ENCODE measurements at regions not wholly inside any gene's neighbourhood (a gene's known extent, or its start where the extent isn't known, plus 50 kb on each side); places are given as distances from the start of the nearest gene placed in this dataset.

GRCh38 chr1:233520261-233521191, 93.4 kb upstream of the KCNK1 start:
- no peak for DNase-seq (ENCODE audit: low spot score)

- no peak for DNase-seq (ENCODE audit: low spot score)
Observed at GRCh38 chr1:233523047-233523446, 90.9 kb upstream of the KCNK1 start.

GRCh38 chr1:233527818-233528217, 86.1 kb upstream of the KCNK1 start:
- DNase-seq (ENCODE audit: low spot score), result no peak

- no peak for DNase-seq (ENCODE audit: low spot score)
Observed at GRCh38 chr1:233530665-233531386, 83.1 kb upstream of the KCNK1 start.

GRCh38 chr1:233540816-233541215, 73.1 kb upstream of the KCNK1 start:
- no peak for DNase-seq (ENCODE audit: low spot score)

GRCh38 chr1:233543338-233544255, 70.3 kb upstream of the KCNK1 start:
- DNase-seq (ENCODE audit: low spot score), result no peak

GRCh38 chr1:233544304-233544703, 69.6 kb upstream of the KCNK1 start:
- no peak for DNase-seq (ENCODE audit: low spot score)

- DNase-seq (ENCODE audit: low spot score), result no peak
Observed at GRCh38 chr1:233547726-233548125, 66.2 kb upstream of the KCNK1 start.

GRCh38 chr1:233549404-233549803, 64.5 kb upstream of the KCNK1 start:
- no peak for DNase-seq (ENCODE audit: low spot score)

- no peak for DNase-seq (ENCODE audit: low spot score)
Observed at GRCh38 chr1:233549917-233550316, 64.0 kb upstream of the KCNK1 start.

- no peak for DNase-seq (ENCODE audit: low spot score)
Observed at GRCh38 chr1:233554037-233554436, 59.9 kb upstream of the KCNK1 start.

GRCh38 chr1:233561708-233562426, 52.0 kb upstream of the KCNK1 start:
- no peak for DNase-seq (ENCODE audit: low spot score)
